Tibial nerve (tissue), 4 donors: ENCODE measurements at regions not wholly inside any gene's neighbourhood (a gene's known extent, or its start where the extent isn't known, plus 50 kb on each side); places are given as distances from the start of the nearest gene placed in this dataset.

ENCODE experiments used
- DNase-seq, 2 donors: peaks; one replicate each; pipeline ENCODE4 v3.0.0-alpha.2; 2019; ENCODE audit warnings: low spot score in 2 of 2
- H3K27ac ChIP-seq, 4 donors: fragments of 200-600 bp; sonication (generic) in 3 of 4; one replicate each; pipeline ENCODE4 v1.5.1; 2017 to 2019; ENCODE audit warnings: mild to moderate bottlenecking in 1 of 4
- H3K27me3 ChIP-seq, 2 donors: fragments of 200-600 bp; sonication (generic) in 1 of 2; one replicate each; pipeline versions ENCODE4 v1.5.1 to v1.6.0; 2017 to 2019
- H3K36me3 ChIP-seq, 3 donors: fragments of 200-600 bp; sonication (generic); one replicate each; pipeline ENCODE4 v1.5.1; 2018 to 2019
- H3K4me1 ChIP-seq, 4 donors: fragments of 200-600 bp; sonication (generic) in 3 of 4; one replicate each; pipeline ENCODE4 v1.5.1; 2017 to 2019
- H3K4me3 ChIP-seq, 4 donors: fragments of 200-600 bp; sonication (generic) in 3 of 4; one replicate each; pipeline ENCODE4 v1.5.1; 2017 to 2019; ENCODE audit warnings: mild to moderate bottlenecking in 1 of 4, moderate library complexity in 1 of 4
- H3K9me3 ChIP-seq, 4 donors: fragments of 200-600 bp; sonication (generic) in 3 of 4; one replicate each; pipeline ENCODE4 v1.5.1; 2017 to 2019
- CTCF ChIP-seq, 5 experiments: fragments of 200-600 bp in 3 of 5; fragments of 450-650 bp in 2 of 5; sonication (generic) in 3 of 5; IDR thresholded peaks; one replicate each; pipeline ENCODE4 v1.5.1; 2016 to 2019; ENCODE audit warnings: antibody characterized with exemption in 5 of 5, mild to moderate bottlenecking in 3 of 5, moderate library complexity in 2 of 5
- EP300 ChIP-seq, 2 donors: sonication (generic); formaldehyde crosslinking; IDR thresholded peaks; one replicate each; pipeline ENCODE4 v1.6.1; 2017; ENCODE audit warnings: antibody characterized with exemption in 2 of 2, mild to moderate bottlenecking in 1 of 2
- POLR2A ChIP-seq, 2 donors: fragments of 450-650 bp; IDR thresholded peaks; one replicate each; pipeline ENCODE4 v1.6.1; 2017; ENCODE audit warnings: antibody characterized with exemption in 2 of 2, mild to moderate bottlenecking in 2 of 2, moderate library complexity in 2 of 2
- WGBS, 2 donors: methylation state at CpG; one replicate each; pipeline ENCODE4 v1.1.5; 2018; 5-methylcytosine and 5-hydroxymethylcytosine counted together

- peak in 1 of 2 donors; percentile 12 for DNase-seq
These were observed 174.5 kb upstream of the MAP3K1 start for GRCh38 chr5:56640763-56641406.

GRCh38 chr5:56639476-56639875 lies 175.9 kb upstream of the MAP3K1 start:
- 80 to 82% methylated on average over 2 of the region's 2 CpGs for WGBS, 2 donors
- H3K4me3 ChIP-seq, result no peak overlapping the region
- no peaks in the 10 kb centered on the region for H3K36me3 ChIP-seq
- DNase-seq, result no peak
- H3K27ac ChIP-seq, result no peak overlapping the region
- no peaks in the 10 kb centered on the region for H3K9me3 ChIP-seq
- no peaks in the 10 kb centered on the region for H3K27me3 ChIP-seq
- peaks cover 0 to 23% (median 5%) of the 10 kb centered on the region in 4 donors for H3K4me1 ChIP-seq
- TF ChIP-seq POLR2A (IDR thresholded peaks at IDR 0.05), result no peak
- no peak for TF ChIP-seq EP300 (IDR thresholded peaks at IDR 0.05)
- TF ChIP-seq CTCF (IDR thresholded peaks at IDR 0.05), result no peak

More at GRCh38 chr5:56640763-56641406, 174.5 kb upstream of the MAP3K1 start:
- Histone ChIP-seq H3K36me3 (no peaks in the 10 kb centered on the region), H3K27me3 (no peaks in the 10 kb centered on the region), H3K4me1 (peaks cover 0 to 23% (median 5%) of the 10 kb centered on the region in 4 donors), H3K4me3 (no peak overlapping the region), H3K27ac (no peak overlapping the region), H3K9me3 (no peaks in the 10 kb centered on the region)
- 84 to 86% methylated on average over 3 of the region's 3 CpGs for WGBS, 2 donors
- no peak for TF ChIP-seq POLR2A (IDR thresholded peaks at IDR 0.05)
- TF ChIP-seq EP300 (IDR thresholded peaks at IDR 0.05), result no peak
- no peak for TF ChIP-seq CTCF (IDR thresholded peaks at IDR 0.05)

GRCh38 chr5:56638768-56639238 lies 176.5 kb upstream of the MAP3K1 start:
- no peak for TF ChIP-seq EP300 (IDR thresholded peaks at IDR 0.05)
- TF ChIP-seq CTCF (IDR thresholded peaks at IDR 0.05), result no peak
- Histone ChIP-seq H3K27ac (no peak overlapping the region), H3K9me3 (no peaks in the 10 kb centered on the region), H3K36me3 (no peaks in the 10 kb centered on the region), H3K27me3 (no peaks in the 10 kb centered on the region), H3K4me1 (peaks cover 0 to 23% (median 5%) of the 10 kb centered on the region in 4 donors), H3K4me3 (no peak overlapping the region)
- no peak for DNase-seq
- 88 to 90% methylated on average over 5 of the region's 5 CpGs for WGBS, 2 donors

GRCh38 chr5:56638061-56638621 lies 177.2 kb upstream of the MAP3K1 start:
- Histone ChIP-seq H3K4me3 (no peak overlapping the region), H3K27ac (no peak overlapping the region), H3K36me3 (no peaks in the 10 kb centered on the region), H3K9me3 (no peaks in the 10 kb centered on the region), H3K27me3 (no peaks in the 10 kb centered on the region), H3K4me1 (peaks cover 0 to 23% (median 5%) of the 10 kb centered on the region in 4 donors)
- no peak for DNase-seq
- 29 to 49% methylated on average over 2 of the region's 2 CpGs for WGBS, 2 donors
- TF ChIP-seq EP300 (IDR thresholded peaks at IDR 0.05) (no peak), POLR2A (IDR thresholded peaks at IDR 0.05) (no peak), CTCF (IDR thresholded peaks at IDR 0.05) (no peak)

GRCh38 chr5:56637321-56637920 lies 177.9 kb upstream of the MAP3K1 start:
- no peaks in the 10 kb centered on the region for H3K27me3 ChIP-seq
- no peak overlapping the region for H3K27ac ChIP-seq
- no peaks in the 10 kb centered on the region for H3K36me3 ChIP-seq
- DNase-seq, result no peak
- TF ChIP-seq POLR2A (IDR thresholded peaks at IDR 0.05) (no peak), EP300 (IDR thresholded peaks at IDR 0.05) (no peak), CTCF (IDR thresholded peaks at IDR 0.05) (no peak)
- no peak overlapping the region for H3K4me3 ChIP-seq
- H3K9me3 ChIP-seq, result no peaks in the 10 kb centered on the region
- peaks cover 0 to 23% (median 5%) of the 10 kb centered on the region in 4 donors for H3K4me1 ChIP-seq
- WGBS, 2 donors, result 51 to 58% methylated on average over 3 of the region's 3 CpGs
